ENCODE measurements at regions not wholly inside any gene's neighbourhood (a gene's known extent, or its start where the extent isn't known, plus 50 kb on each side); places are given as distances from the start of the nearest gene placed in this dataset.
"Not testable (repeated sequence)": the region's sequence is repeated elsewhere in the genome, so short reads cannot be mapped to it uniquely, and the experiment has no call there.

DNA sequence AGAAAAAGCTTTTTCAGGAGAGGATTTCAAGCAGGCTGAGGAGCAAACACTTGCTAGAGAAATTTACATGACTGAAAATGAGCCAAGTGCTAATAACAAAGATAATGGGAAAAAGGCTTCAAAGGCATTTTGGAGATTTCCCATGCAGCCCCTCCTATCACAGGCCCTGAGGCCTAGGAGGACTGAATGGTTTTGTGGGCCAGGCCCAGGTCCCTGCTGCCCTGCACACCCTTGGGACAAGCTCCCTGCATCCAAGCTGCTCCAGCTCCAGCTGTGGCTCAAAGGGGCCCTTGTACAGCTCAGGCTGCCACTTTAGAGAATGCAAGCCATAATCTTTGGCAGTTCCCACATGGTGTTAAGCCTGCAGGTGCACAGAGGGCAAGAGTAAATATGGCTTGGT is 154.0 kb upstream of the LMNTD1 start:
- TF ChIP-seq, protein P1, sequence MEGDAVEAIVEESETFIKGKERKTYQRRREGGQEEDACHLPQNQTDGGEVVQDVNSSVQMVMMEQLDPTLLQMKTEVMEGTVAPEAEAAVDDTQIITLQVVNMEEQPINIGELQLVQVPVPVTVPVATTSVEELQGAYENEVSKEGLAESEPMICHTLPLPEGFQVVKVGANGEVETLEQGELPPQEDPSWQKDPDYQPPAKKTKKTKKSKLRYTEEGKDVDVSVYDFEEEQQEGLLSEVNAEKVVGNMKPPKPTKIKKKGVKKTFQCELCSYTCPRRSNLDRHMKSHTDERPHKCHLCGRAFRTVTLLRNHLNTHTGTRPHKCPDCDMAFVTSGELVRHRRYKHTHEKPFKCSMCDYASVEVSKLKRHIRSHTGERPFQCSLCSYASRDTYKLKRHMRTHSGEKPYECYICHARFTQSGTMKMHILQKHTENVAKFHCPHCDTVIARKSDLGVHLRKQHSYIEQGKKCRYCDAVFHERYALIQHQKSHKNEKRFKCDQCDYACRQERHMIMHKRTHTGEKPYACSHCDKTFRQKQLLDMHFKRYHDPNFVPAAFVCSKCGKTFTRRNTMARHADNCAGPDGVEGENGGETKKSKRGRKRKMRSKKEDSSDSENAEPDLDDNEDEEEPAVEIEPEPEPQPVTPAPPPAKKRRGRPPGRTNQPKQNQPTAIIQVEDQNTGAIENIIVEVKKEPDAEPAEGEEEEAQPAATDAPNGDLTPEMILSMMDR (IDR thresholded peaks at IDR 0.05), result no peak
- TF ChIP-seq ZFX (IDR thresholded peaks at IDR 0.05; ENCODE audit: borderline replicate concordance), result no peak
- no peak overlapping the region for H3K27ac ChIP-seq

DNA sequence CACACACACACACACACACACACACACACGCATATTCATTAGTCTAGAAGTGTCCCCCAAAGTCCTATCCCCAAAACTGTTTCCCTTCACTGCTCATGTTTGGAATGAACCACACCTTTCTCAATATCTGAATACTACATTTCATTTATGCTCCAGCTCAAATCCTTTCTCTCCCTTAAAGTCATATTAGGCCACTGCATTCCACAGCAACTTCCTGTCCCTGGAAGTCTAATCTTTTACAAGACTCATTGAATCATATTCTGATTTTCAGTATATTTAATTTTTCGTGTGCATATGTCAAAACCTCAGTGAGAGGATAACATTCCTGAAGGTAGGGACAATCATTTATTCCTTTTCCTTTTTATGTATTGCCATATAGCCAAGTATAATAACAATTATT is 155.6 kb upstream of the LMNTD1 start:
- TF ChIP-seq, protein P1 (IDR thresholded peaks at IDR 0.05), result no peak
- TF ChIP-seq ZFX (IDR thresholded peaks at IDR 0.05; ENCODE audit: borderline replicate concordance), result no peak
- H3K27ac ChIP-seq, result no peak overlapping the region

DNA sequence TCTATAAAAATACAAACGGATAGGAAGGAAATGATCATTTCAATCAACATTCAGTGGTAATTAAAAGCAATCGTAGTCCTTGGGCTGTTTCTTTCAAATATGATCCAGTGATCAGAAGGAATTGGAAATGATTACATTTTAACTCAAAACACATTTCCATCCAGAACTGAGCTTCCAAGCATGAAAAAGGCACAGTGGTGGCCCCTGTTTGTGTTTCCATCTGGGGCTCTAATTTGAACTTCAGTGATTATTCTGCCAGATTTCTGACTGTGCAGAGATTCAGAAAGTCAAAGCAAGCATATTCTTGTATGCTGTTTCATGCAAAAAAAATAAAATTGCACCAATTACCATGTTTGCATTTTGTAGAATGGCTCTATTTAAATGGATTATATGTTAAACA is 157.0 kb upstream of the LMNTD1 start:
- no peak for TF ChIP-seq ZFX (IDR thresholded peaks at IDR 0.05; ENCODE audit: borderline replicate concordance)
- no peak overlapping the region for H3K27ac ChIP-seq

DNA sequence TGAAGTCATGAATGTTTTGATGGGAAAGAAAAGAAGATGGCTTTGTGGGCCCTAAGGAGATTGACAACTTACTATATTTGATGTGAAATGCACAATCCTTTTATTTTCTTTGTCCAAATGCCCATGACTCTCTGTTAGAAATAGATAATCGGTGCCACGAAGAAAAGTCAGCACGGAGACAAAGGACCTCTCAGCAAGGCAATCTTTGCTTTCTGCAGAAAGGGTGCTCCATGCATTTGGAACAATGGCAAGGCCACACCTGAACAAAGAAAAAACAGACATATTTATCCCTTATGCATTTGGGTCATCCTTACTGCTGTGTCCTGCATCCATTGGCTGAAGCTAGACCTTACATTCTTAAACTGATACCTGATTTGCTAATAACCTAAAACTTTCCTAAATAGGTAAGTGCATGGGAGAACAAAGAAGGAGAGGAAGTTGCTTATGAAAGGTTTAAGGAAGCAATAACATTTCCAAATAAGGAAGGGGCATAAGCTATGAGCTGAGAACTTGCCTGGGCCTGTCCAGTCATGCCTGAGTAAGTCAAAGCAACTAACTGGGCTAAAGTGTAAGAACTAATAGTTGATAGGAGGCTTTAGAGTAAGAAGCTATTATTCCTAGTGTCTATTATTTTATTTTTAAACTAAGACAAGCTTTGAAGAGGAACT is 158.0 kb upstream of the LMNTD1 start:
- not testable (repeated sequence) for H3K27ac ChIP-seq

DNA sequence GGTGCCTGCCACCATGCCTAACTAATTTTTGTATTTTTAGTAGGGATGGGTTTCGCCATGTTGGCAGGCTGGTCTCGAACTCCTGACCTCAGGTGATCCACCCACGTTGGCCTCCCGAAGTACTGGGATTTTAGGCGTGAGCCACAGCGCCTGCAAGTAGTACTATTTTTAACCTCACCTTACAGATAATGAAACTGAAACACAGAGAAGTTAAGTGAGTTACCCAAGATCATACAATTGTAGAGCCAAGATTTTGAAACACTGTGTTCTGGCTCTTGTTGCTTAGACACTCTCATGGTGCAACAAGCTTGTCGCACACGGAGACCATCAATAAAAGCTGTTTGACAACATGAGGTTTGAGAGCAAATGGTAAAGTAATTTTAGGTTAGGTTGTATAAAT is 159.1 kb upstream of the LMNTD1 start:
- H3K27ac ChIP-seq, result no peak overlapping the region
- no peak for TF ChIP-seq ZFX (IDR thresholded peaks at IDR 0.05; ENCODE audit: borderline replicate concordance)
- TF ChIP-seq, protein P1 (IDR thresholded peaks at IDR 0.05), result no peak

DNA sequence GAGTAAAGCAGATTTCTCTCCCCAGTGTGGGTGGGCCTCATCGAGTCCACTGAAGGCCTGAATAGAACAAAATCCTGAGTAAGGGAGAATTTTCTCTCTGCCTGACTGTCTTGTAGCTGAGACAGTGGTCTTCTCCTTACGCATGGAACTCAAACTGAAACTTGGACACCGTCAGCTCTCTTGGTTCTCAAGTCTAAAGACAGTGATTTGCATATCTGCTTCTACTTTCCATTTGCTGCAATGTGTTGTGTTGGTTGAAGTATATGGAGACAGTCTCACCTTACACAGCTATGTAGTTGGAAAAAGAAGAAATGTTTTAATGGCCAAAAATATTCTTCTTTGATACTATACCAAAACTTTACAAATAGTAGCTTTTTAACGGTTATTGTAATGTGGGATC is 160.2 kb upstream of the LMNTD1 start:
- TF ChIP-seq, protein P1 (IDR thresholded peaks at IDR 0.05), result no peak
- no peak for TF ChIP-seq ZFX (IDR thresholded peaks at IDR 0.05; ENCODE audit: borderline replicate concordance)
- no peak overlapping the region for H3K27ac ChIP-seq

DNA sequence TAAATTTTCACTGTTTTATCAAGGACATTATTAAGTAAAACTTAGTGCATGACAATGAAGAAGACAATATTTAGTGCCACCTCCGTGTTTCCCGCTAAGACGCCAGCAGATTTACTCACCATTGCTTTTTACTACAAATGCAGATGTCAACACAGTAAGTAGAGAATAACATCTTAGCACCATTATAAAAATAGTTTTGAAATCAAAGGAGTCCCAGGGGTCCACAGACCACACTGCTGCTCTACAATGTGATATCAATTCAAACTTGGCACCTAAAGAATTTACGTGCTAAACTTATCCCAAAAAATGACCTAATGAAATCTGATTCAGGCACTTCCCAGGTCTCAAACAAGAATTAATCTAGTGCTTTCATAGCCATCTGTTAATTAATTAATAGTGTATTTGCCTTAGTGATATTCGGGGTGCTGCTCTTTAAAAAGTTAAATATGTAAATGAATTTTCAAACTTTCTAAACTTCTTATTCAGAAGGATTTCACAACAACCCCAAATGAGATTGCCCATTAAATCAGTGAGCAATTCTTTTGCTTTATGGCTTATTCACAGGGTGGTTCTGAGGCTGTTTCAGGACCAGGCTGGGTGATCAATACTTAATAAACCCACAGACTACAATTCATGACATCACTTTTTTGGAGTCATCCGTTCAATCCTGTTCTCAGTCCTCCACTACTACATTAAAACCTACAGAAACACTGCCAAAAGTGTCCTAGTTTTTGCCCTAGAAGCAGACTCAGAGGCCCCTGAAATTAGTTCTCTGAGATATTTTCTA is 161.3 kb upstream of the LMNTD1 start:
- H3K27ac ChIP-seq, result no peak overlapping the region
- TF ChIP-seq ZFX (IDR thresholded peaks at IDR 0.05; ENCODE audit: borderline replicate concordance), result no peak
- TF ChIP-seq, protein P1 (IDR thresholded peaks at IDR 0.05), result no peak

DNA sequence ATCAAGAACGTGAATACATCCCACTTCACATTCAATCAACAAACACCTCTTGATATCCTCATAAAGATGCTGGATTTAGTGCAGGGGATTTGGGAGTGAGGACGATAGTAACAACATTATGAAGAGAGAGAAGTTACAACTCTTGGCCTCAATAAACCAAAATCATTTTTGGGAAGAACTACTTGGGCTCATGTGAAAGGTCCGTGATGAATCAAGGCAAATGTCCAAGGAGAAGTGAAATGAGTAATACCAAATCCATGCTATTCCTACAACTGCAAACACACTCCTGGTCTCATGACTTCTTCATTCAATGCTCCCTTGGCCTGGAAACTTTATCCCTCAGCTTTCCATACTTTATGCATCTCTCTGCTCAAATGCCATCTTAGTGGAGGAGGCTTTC is 162.0 kb upstream of the LMNTD1 start:
- H3K27ac ChIP-seq, result no peak overlapping the region
- TF ChIP-seq, protein P1 (IDR thresholded peaks at IDR 0.05), result no peak
- TF ChIP-seq ZFX (IDR thresholded peaks at IDR 0.05; ENCODE audit: borderline replicate concordance), result no peak
